ENCODE measurements at regions not wholly inside any gene's neighbourhood (a gene's known extent, or its start where the extent isn't known, plus 50 kb on each side); places are given as distances from the start of the nearest gene placed in this dataset.

DNA sequence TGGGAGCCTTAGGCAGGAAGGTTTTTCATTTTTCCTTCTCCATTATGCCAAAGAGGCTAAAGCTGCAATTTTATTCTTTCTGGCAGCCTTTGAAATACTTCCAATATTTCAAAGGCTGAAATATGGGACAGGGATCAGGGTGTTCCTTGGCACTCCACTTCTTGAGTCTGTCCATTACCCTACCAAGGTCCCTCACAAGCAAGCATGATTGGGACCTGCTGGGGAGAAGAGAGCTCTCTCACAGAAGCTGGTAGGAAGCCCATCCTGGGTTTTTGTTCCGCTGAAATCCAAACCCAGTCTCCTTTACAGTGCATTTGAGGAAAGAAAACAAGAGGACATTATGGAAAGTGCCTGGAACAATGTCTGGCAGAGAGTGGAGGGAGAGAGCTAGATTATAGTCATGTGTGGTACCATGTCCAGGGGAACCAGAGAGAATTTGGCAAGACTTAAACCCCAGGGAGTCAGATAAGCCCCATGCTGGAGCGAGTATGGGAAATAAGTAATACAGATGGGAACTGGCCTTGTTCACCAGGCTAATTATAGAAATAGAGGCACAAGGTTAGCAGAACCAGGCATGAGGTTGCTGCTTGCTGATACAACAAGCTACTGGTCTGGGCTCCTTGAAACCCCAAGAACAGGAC lies 104.7 kb downstream of the LSM5 start:
- ATAC-seq = no peak
- TF ChIP-seq ZFP3 (CRISPR knock-in tag; IDR thresholded peaks at IDR 0.05) (no peak), ZFP30 (CRISPR knock-in tag; IDR thresholded peaks at IDR 0.05) (no peak), ISL1 (CRISPR knock-in tag; IDR thresholded peaks at IDR 0.05) (no peak), SNAI2 (CRISPR knock-in tag; IDR thresholded peaks at IDR 0.05) (no peak), OSR1 (CRISPR knock-in tag; IDR thresholded peaks at IDR 0.05) (no peak), RARB (CRISPR knock-in tag; IDR thresholded peaks at IDR 0.05) (no peak), GLIS3 (CRISPR knock-in tag; IDR thresholded peaks at IDR 0.05) (no peak), ZNF70 (CRISPR knock-in tag; IDR thresholded peaks at IDR 0.05) (no peak)
- TF ChIP-seq, protein P1, sequence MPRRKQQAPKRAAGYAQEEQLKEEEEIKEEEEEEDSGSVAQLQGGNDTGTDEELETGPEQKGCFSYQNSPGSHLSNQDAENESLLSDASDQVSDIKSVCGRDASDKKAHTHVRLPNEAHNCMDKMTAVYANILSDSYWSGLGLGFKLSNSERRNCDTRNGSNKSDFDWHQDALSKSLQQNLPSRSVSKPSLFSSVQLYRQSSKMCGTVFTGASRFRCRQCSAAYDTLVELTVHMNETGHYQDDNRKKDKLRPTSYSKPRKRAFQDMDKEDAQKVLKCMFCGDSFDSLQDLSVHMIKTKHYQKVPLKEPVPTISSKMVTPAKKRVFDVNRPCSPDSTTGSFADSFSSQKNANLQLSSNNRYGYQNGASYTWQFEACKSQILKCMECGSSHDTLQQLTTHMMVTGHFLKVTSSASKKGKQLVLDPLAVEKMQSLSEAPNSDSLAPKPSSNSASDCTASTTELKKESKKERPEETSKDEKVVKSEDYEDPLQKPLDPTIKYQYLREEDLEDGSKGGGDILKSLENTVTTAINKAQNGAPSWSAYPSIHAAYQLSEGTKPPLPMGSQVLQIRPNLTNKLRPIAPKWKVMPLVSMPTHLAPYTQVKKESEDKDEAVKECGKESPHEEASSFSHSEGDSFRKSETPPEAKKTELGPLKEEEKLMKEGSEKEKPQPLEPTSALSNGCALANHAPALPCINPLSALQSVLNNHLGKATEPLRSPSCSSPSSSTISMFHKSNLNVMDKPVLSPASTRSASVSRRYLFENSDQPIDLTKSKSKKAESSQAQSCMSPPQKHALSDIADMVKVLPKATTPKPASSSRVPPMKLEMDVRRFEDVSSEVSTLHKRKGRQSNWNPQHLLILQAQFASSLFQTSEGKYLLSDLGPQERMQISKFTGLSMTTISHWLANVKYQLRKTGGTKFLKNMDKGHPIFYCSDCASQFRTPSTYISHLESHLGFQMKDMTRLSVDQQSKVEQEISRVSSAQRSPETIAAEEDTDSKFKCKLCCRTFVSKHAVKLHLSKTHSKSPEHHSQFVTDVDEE (CRISPR knock-in tag; IDR thresholded peaks at IDR 0.05) = no peak

DNA sequence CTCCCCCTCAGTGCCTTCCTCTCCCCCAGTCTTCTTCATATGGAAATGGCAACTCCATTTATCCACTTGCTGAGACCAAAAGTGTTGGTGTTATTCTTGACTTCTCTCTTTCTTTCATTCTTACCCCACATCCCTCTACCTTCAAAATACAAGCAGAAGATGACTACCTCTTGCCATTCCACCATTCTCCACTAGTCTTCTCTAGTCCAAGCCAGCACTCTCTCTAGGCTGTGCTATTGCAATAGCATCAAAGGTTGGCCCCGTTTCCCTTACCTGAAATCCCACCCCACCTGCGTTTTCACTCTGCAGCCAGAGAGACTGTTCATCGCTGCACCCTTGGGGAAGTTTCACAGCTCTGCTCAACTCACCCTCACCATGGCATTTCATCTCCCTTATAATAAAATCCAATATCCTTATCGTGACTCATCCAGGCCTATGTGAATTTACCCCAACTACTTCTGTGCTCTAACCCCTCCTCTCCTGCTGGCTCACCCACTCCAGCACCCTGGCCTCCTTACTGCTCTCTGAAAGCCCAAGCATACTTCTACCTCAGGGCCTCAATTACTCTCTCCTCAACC lies 109.1 kb downstream of the LSM5 start:
- ATAC-seq = no peak

More for the DNA sequence above, 109.1 kb downstream of the LSM5 start:
- TF ChIP-seq ZNF565 (CRISPR knock-in tag; conservative IDR thresholded peaks at IDR 0.05; ENCODE audit: low read depth) (no peak), ZNF8 (CRISPR knock-in tag; IDR thresholded peaks at IDR 0.05) (no peak), ISL1 (CRISPR knock-in tag; IDR thresholded peaks at IDR 0.05) (no peak), RARB (CRISPR knock-in tag; IDR thresholded peaks at IDR 0.05) (no peak), ZFP30 (CRISPR knock-in tag; IDR thresholded peaks at IDR 0.05) (no peak), CSRNP3 (CRISPR knock-in tag; IDR thresholded peaks at IDR 0.05) (no peak), ZFP3 (CRISPR knock-in tag; IDR thresholded peaks at IDR 0.05) (no peak), ARNTL (CRISPR knock-in tag; IDR thresholded peaks at IDR 0.05; ENCODE audit: borderline replicate concordance, low read depth) (no peak), TCF4 (CRISPR knock-in tag; IDR thresholded peaks at IDR 0.05; ENCODE audit: borderline replicate concordance) (no peak), PPARA (CRISPR knock-in tag; IDR thresholded peaks at IDR 0.05; ENCODE audit: borderline replicate concordance) (no peak), POU6F1 (CRISPR knock-in tag; IDR thresholded peaks at IDR 0.05; ENCODE audit: borderline replicate concordance, low read depth) (no peak), SNAI2 (CRISPR knock-in tag; IDR thresholded peaks at IDR 0.05) (no peak), GLIS3 (CRISPR knock-in tag; IDR thresholded peaks at IDR 0.05) (no peak), ZC3H10 (CRISPR knock-in tag; IDR thresholded peaks at IDR 0.05) (no peak), CSDC2 (CRISPR knock-in tag; IDR thresholded peaks at IDR 0.05) (no peak), BACH2 (CRISPR knock-in tag; IDR thresholded peaks at IDR 0.05; ENCODE audit: borderline replicate concordance) (no peak)
- TF ChIP-seq, protein P2, sequence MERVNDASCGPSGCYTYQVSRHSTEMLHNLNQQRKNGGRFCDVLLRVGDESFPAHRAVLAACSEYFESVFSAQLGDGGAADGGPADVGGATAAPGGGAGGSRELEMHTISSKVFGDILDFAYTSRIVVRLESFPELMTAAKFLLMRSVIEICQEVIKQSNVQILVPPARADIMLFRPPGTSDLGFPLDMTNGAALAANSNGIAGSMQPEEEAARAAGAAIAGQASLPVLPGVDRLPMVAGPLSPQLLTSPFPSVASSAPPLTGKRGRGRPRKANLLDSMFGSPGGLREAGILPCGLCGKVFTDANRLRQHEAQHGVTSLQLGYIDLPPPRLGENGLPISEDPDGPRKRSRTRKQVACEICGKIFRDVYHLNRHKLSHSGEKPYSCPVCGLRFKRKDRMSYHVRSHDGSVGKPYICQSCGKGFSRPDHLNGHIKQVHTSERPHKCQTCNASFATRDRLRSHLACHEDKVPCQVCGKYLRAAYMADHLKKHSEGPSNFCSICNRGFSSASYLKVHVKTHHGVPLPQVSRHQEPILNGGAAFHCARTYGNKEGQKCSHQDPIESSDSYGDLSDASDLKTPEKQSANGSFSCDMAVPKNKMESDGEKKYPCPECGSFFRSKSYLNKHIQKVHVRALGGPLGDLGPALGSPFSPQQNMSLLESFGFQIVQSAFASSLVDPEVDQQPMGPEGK (CRISPR knock-in tag; IDR thresholded peaks at IDR 0.05; ENCODE audit: borderline replicate concordance) = no peak
- TF ChIP-seq, protein P1 (CRISPR knock-in tag; IDR thresholded peaks at IDR 0.05) = no peak
